ENCODE measurements at regions not wholly inside any gene's neighbourhood (a gene's known extent, or its start where the extent isn't known, plus 50 kb on each side); places are given as distances from the start of the nearest gene placed in this dataset.

GRCh38 chr7:109235316-109235715 lies 665.6 kb downstream of the DNAJB9 start:
- H3K27me3 ChIP-seq (ENCODE audit: control insufficient read depth, insufficient read depth), result no peaks in the 10 kb centered on the region
- no peak overlapping the region for H3K4me3 ChIP-seq (ENCODE audit: low read length)
- no peaks in the 10 kb centered on the region for H3K4me1 ChIP-seq (ENCODE audit: control insufficient read depth, insufficient read depth, low read length)
- DNase-seq (no peak), ATAC-seq (no peak)
- WGBS, result 59% methylated on average over 2 of the region's 2 CpGs
- no peak overlapping the region for H3K27ac ChIP-seq (ENCODE audit: low read length)
- intact Hi-C loops (cut with DNase I), result no loop called here
- no peaks in the 10 kb centered on the region for H3K9me3 ChIP-seq (ENCODE audit: control insufficient read depth, low read length)

- Histone ChIP-seq H3K4me1 (ENCODE audit: control insufficient read depth, insufficient read depth, low read length) (no peaks in the 10 kb centered on the region), H3K27me3 (ENCODE audit: control insufficient read depth, insufficient read depth) (no peaks in the 10 kb centered on the region), H3K27ac (ENCODE audit: low read length) (no peak overlapping the region), H3K4me3 (ENCODE audit: low read length) (no peak overlapping the region), H3K9me3 (ENCODE audit: control insufficient read depth, low read length) (no peaks in the 10 kb centered on the region)
- intact Hi-C loops (cut with DNase I), result no loop called here
- DNase-seq (peak in 1 of 3 donors; percentile 22), ATAC-seq (no peak)
- WGBS, result 63% methylated on average over 10 of the region's 10 CpGs
Observed at GRCh38 chr7:109246330-109247077, 676.8 kb downstream of the DNAJB9 start.

- Histone ChIP-seq H3K27me3 (ENCODE audit: control insufficient read depth, insufficient read depth) (no peaks in the 10 kb centered on the region), H3K4me3 (ENCODE audit: low read length) (no peak overlapping the region), H3K4me1 (ENCODE audit: control insufficient read depth, insufficient read depth, low read length) (no peaks in the 10 kb centered on the region), H3K9me3 (ENCODE audit: control insufficient read depth, low read length) (no peaks in the 10 kb centered on the region), H3K27ac (ENCODE audit: low read length) (no peak overlapping the region)
- intact Hi-C loops (cut with DNase I), result no loop called here
- ATAC-seq (no peak), DNase-seq (no peak)
- WGBS, result 80% methylated on average over 3 of the region's 3 CpGs
Observed at GRCh38 chr7:109256762-109257560, 687.3 kb downstream of the DNAJB9 start.

GRCh38 chr7:109259151-109259550 lies 689.5 kb downstream of the DNAJB9 start:
- no peaks in the 10 kb centered on the region for H3K4me1 ChIP-seq (ENCODE audit: control insufficient read depth, insufficient read depth, low read length)
- intact Hi-C loops (cut with DNase I), result no loop called here
- no peaks in the 10 kb centered on the region for H3K27me3 ChIP-seq (ENCODE audit: control insufficient read depth, insufficient read depth)
- 56% methylated on average over 1 of the region's 1 CpG for WGBS
- H3K9me3 ChIP-seq (ENCODE audit: control insufficient read depth, low read length), result no peaks in the 10 kb centered on the region
- DNase-seq (no peak), ATAC-seq (no peak)
- no peak overlapping the region for H3K4me3 ChIP-seq (ENCODE audit: low read length)
- H3K27ac ChIP-seq (ENCODE audit: low read length), result no peak overlapping the region

GRCh38 chr7:109261781-109262180 lies 692.1 kb downstream of the DNAJB9 start:
- ATAC-seq (no peak), DNase-seq (no peak)
- H3K9me3 ChIP-seq (ENCODE audit: control insufficient read depth, low read length), result no peaks in the 10 kb centered on the region
- no peak overlapping the region for H3K4me3 ChIP-seq (ENCODE audit: low read length)
- intact Hi-C loops (cut with DNase I), result no loop called here
- H3K27ac ChIP-seq (ENCODE audit: low read length), result no peak overlapping the region
- WGBS, result 85% methylated on average over 3 of the region's 3 CpGs
- H3K27me3 ChIP-seq (ENCODE audit: control insufficient read depth, insufficient read depth), result no peaks in the 10 kb centered on the region
- no peaks in the 10 kb centered on the region for H3K4me1 ChIP-seq (ENCODE audit: control insufficient read depth, insufficient read depth, low read length)

GRCh38 chr7:109266610-109267009 lies 696.9 kb downstream of the DNAJB9 start:
- 89% methylated on average over 3 of the region's 3 CpGs for WGBS
- no peak for ATAC-seq
- intact Hi-C loops (cut with DNase I), result no loop called here

GRCh38 chr7:109276348-109276747 lies 706.7 kb downstream of the DNAJB9 start:
- H3K27me3 ChIP-seq (ENCODE audit: control insufficient read depth, insufficient read depth), result no peaks in the 10 kb centered on the region
- intact Hi-C loops (cut with DNase I), result no loop called here
- no peaks in the 10 kb centered on the region for H3K4me1 ChIP-seq (ENCODE audit: control insufficient read depth, insufficient read depth, low read length)
- DNase-seq, result no peak
- no peaks in the 10 kb centered on the region for H3K9me3 ChIP-seq (ENCODE audit: control insufficient read depth, low read length)
- no peak overlapping the region for H3K4me3 ChIP-seq (ENCODE audit: low read length)
- no peak overlapping the region for H3K27ac ChIP-seq (ENCODE audit: low read length)
- no peak for ATAC-seq

More at GRCh38 chr7:109266610-109267009, 696.9 kb downstream of the DNAJB9 start:
- H3K27ac ChIP-seq (ENCODE audit: low read length), result no peak overlapping the region
- no peak for DNase-seq
- H3K9me3 ChIP-seq (ENCODE audit: control insufficient read depth, low read length), result no peaks in the 10 kb centered on the region
- no peaks in the 10 kb centered on the region for H3K27me3 ChIP-seq (ENCODE audit: control insufficient read depth, insufficient read depth)
- no peak overlapping the region for H3K4me3 ChIP-seq (ENCODE audit: low read length)
- no peaks in the 10 kb centered on the region for H3K4me1 ChIP-seq (ENCODE audit: control insufficient read depth, insufficient read depth, low read length)

GRCh38 chr7:109282726-109283125 lies 713.1 kb downstream of the DNAJB9 start:
- H3K4me3 ChIP-seq (ENCODE audit: low read length), result no peak overlapping the region
- peak in 1 of 2 donors; percentile 85 for ATAC-seq
- DNase-seq, result peak in 2 of 3 donors; percentile 46 to 50
- no peaks in the 10 kb centered on the region for H3K27me3 ChIP-seq (ENCODE audit: control insufficient read depth, insufficient read depth)
- intact Hi-C loops (cut with DNase I), result no loop called here
- no peaks in the 10 kb centered on the region for H3K4me1 ChIP-seq (ENCODE audit: control insufficient read depth, insufficient read depth, low read length)
- no peaks in the 10 kb centered on the region for H3K9me3 ChIP-seq (ENCODE audit: control insufficient read depth, low read length)
- no peak overlapping the region for H3K27ac ChIP-seq (ENCODE audit: low read length)

GRCh38 chr7:109284943-109285342 lies 715.3 kb downstream of the DNAJB9 start:
- H3K4me3 ChIP-seq (ENCODE audit: low read length), result no peak overlapping the region
- intact Hi-C loops (cut with DNase I), result no loop called here
- 7% methylated on average over 1 of the region's 1 CpG for WGBS
- H3K27me3 ChIP-seq (ENCODE audit: control insufficient read depth, insufficient read depth), result no peaks in the 10 kb centered on the region
- H3K27ac ChIP-seq (ENCODE audit: low read length), result no peak overlapping the region
- H3K4me1 ChIP-seq (ENCODE audit: control insufficient read depth, insufficient read depth, low read length), result no peaks in the 10 kb centered on the region
- H3K9me3 ChIP-seq (ENCODE audit: control insufficient read depth, low read length), result no peaks in the 10 kb centered on the region
- DNase-seq (no peak), ATAC-seq (peak in 1 of 2 donors; percentile 45)

- no peaks in the 10 kb centered on the region for H3K4me1 ChIP-seq (ENCODE audit: control insufficient read depth, insufficient read depth, low read length)
- H3K4me3 ChIP-seq (ENCODE audit: low read length), result no peak overlapping the region
- DNase-seq (no peak), ATAC-seq (no peak)
- H3K27ac ChIP-seq (ENCODE audit: low read length), result no peak overlapping the region
- H3K9me3 ChIP-seq (ENCODE audit: control insufficient read depth, low read length), result no peaks in the 10 kb centered on the region
- intact Hi-C loops (cut with DNase I), result no loop called here
- WGBS, result 32% methylated on average over 2 of the region's 2 CpGs
- no peaks in the 10 kb centered on the region for H3K27me3 ChIP-seq (ENCODE audit: control insufficient read depth, insufficient read depth)
Observed at GRCh38 chr7:109295158-109295557, 725.5 kb downstream of the DNAJB9 start.

- Histone ChIP-seq H3K4me3 (ENCODE audit: low read length) (no peak overlapping the region), H3K27ac (ENCODE audit: low read length) (no peak overlapping the region), H3K27me3 (ENCODE audit: control insufficient read depth, insufficient read depth) (no peaks in the 10 kb centered on the region), H3K9me3 (ENCODE audit: control insufficient read depth, low read length) (no peaks in the 10 kb centered on the region), H3K4me1 (ENCODE audit: control insufficient read depth, insufficient read depth, low read length) (no peaks in the 10 kb centered on the region)
- ATAC-seq, result no peak
- WGBS, result 80% methylated on average over 1 of the region's 1 CpG
- intact Hi-C loops (cut with DNase I), result no loop called here
- DNase-seq, result no peak
Observed at GRCh38 chr7:109308816-109309215, 739.1 kb downstream of the DNAJB9 start.
